ENCODE measurements at regions not wholly inside any gene's neighbourhood (a gene's known extent, or its start where the extent isn't known, plus 50 kb on each side); places are given as distances from the start of the nearest gene placed in this dataset.
"Not testable (repeated sequence)": the region's sequence is repeated elsewhere in the genome, so short reads cannot be mapped to it uniquely, and the experiment has no call there.

DNA sequence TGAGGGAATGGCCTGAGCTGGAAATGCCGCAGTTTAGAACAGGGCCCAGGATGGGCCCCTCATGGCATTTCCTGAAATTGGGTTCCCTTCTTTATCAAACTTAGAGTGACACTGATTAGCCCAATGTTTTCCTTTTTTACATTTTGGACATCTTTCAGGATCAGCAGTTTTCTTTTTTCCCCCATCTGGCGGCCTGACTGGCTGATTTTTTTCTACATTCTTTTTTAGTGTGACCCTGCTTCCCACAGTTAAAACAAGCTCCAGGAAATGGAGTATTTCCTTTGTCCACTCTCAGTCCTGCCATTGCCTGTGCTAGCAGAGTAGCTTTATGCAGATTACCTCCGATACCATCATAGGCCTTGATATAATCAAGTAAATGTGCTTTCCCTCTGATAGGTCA is 185.8 kb upstream of the IGF1 start:
- ATAC-seq (ENCODE audit: low FRiP score); H3K9me3 ChIP-seq (ENCODE audit: control insufficient read depth, low read length); intact Hi-C loops (cut with DNase I); H3K4me1 ChIP-seq (ENCODE audit: control insufficient read depth in 1 of 2, insufficient read depth in 2 of 2, low read length in 2 of 2); DNase-seq; H3K27ac ChIP-seq (ENCODE audit: low read depth in 1 of 2, low read length in 2 of 2); H3K27me3 ChIP-seq (ENCODE audit: control insufficient read depth in 1 of 2, insufficient read depth in 2 of 2, low read length in 1 of 2); H3K36me3 ChIP-seq (ENCODE audit: control insufficient read depth in 1 of 2, insufficient read depth in 2 of 2, low read length in 1 of 2); H3K4me3 ChIP-seq (ENCODE audit: low read length in 2 of 2): not testable (repeated sequence)
- 5 to 10% methylated on average over 3 of the region's 3 CpGs for WGBS, 2 donors

DNA sequence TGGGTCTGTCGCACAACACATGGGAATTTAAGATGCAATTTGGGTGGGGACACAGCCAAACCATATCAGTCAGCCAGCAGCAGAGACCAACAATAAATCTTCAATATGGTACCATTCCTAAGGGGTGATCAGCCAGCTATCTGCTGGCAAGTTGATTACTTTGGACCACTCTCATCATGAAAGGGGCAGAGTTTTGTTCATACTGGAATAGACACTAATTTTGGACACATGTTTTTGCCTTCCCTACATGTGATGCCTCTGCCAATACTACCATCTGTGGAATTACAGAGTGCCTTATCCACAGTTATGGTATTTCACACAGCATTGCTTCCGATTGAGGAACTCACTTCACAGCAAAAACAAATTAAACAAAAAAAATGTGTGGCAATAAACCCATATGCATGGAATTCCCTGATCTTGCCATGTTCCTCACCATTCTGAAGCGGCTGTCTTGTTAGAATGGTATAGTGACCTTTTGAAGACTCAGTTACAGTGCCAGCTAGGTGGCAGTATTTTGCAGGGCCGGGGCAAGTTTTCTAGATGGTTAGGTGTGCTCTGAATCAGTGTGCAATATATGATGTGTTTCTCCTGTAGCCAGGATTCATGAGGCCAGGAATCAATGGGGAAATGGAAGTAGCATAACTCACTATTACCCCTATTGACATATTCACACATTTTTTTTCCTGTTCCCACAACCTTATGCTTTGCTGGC is 179.0 kb upstream of the IGF1 start:
- H3K27ac ChIP-seq (ENCODE audit: low read depth in 1 of 2, low read length in 2 of 2): no peak overlapping the region
- no peak overlapping the region for H3K4me3 ChIP-seq (ENCODE audit: low read length in 2 of 2)
- 72 to 74% methylated on average over 4 of the region's 4 CpGs for WGBS, 2 donors
- intact Hi-C loops (cut with DNase I): no loop called here
- no peaks in the 10 kb centered on the region for H3K36me3 ChIP-seq (ENCODE audit: control insufficient read depth in 1 of 2, insufficient read depth in 2 of 2, low read length in 1 of 2)
- ATAC-seq (ENCODE audit: low FRiP score) (no peak), DNase-seq (no peak)
- H3K9me3 ChIP-seq (ENCODE audit: control insufficient read depth, low read length): peaks cover 3% of the 10 kb centered on the region
- no peaks in the 10 kb centered on the region for H3K27me3 ChIP-seq (ENCODE audit: control insufficient read depth in 1 of 2, insufficient read depth in 2 of 2, low read length in 1 of 2)
- no peaks in the 10 kb centered on the region for H3K4me1 ChIP-seq (ENCODE audit: control insufficient read depth in 1 of 2, insufficient read depth in 2 of 2, low read length in 2 of 2)

DNA sequence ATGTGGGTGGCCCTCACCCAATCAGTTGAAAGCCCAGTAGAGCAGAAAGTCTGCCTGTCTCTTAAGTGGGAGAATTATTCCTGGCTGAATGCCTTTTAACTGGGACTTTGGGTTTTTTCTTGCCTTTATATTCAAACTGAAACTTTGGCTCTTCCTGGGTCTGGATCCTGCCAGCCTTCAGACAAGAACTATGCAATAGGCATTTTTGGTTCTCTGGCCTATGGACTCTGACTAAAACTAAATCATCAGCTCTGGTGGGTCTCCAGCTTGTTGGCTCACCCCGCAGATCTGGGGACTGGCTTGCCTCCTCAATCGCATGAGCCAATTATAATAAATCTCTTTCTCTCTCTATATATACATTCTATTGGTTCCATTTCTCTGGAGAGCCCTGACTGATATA is 173.0 kb upstream of the IGF1 start:
- H3K4me1 ChIP-seq (ENCODE audit: control insufficient read depth in 1 of 2, insufficient read depth in 2 of 2, low read length in 2 of 2): no peaks in the 10 kb centered on the region
- no peaks in the 10 kb centered on the region for H3K36me3 ChIP-seq (ENCODE audit: control insufficient read depth in 1 of 2, insufficient read depth in 2 of 2, low read length in 1 of 2)
- DNase-seq (no peak), ATAC-seq (ENCODE audit: low FRiP score) (no peak)
- H3K4me3 ChIP-seq (ENCODE audit: low read length in 2 of 2): no peak overlapping the region
- intact Hi-C loops (cut with DNase I): no loop called here
- H3K27me3 ChIP-seq (ENCODE audit: control insufficient read depth in 1 of 2, insufficient read depth in 2 of 2, low read length in 1 of 2): no peaks in the 10 kb centered on the region
- no peak overlapping the region for H3K27ac ChIP-seq (ENCODE audit: low read depth in 1 of 2, low read length in 2 of 2)
- no peaks in the 10 kb centered on the region for H3K9me3 ChIP-seq (ENCODE audit: control insufficient read depth, low read length)
- WGBS, 2 donors: 30 to 39% methylated on average over 2 of the region's 2 CpGs

DNA sequence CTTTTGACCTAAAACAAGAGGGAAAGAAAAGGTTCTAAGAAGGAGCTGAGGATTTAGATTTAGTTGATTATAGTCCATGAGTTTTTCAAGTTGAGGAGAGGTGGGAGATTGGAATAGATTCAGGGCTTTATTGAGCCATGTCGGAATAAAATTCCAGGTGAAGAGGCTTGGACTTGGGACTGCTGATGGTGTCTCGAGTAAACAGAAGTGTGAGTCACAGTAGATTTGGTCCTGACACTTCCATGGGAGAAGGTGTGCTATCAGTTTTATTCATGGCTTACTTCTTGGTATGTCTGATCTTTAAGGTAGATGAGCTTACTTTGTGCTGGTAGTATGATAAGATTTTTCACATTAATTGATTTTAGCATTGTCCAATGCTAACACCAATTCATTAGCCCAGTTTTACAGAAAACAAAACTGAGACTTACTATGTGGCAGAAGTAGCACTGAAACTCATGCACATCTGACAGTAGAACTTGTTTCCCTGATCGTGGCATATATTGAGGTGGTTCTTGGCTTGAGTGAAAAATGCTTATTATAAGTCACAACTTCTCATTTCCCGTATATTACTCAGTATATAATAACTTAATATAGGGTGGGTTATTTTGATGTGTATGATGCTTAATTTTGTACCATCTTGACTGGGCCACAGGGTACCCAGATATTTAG is 172.4 kb upstream of the IGF1 start:
- DNase-seq: no peak
- H3K4me3 ChIP-seq (ENCODE audit: low read length in 2 of 2): no peak overlapping the region
- no peak for ATAC-seq (ENCODE audit: low FRiP score)
- H3K27me3 ChIP-seq (ENCODE audit: control insufficient read depth in 1 of 2, insufficient read depth in 2 of 2, low read length in 1 of 2): no peaks in the 10 kb centered on the region
- H3K36me3 ChIP-seq (ENCODE audit: control insufficient read depth in 1 of 2, insufficient read depth in 2 of 2, low read length in 1 of 2): no peaks in the 10 kb centered on the region
- H3K9me3 ChIP-seq (ENCODE audit: control insufficient read depth, low read length): no peaks in the 10 kb centered on the region
- WGBS, 2 donors: 77 to 82% methylated on average over 4 of the region's 4 CpGs
- H3K4me1 ChIP-seq (ENCODE audit: control insufficient read depth in 1 of 2, insufficient read depth in 2 of 2, low read length in 2 of 2): no peaks in the 10 kb centered on the region
- no peak overlapping the region for H3K27ac ChIP-seq (ENCODE audit: low read depth in 1 of 2, low read length in 2 of 2)
- intact Hi-C loops (cut with DNase I): no loop called here

DNA sequence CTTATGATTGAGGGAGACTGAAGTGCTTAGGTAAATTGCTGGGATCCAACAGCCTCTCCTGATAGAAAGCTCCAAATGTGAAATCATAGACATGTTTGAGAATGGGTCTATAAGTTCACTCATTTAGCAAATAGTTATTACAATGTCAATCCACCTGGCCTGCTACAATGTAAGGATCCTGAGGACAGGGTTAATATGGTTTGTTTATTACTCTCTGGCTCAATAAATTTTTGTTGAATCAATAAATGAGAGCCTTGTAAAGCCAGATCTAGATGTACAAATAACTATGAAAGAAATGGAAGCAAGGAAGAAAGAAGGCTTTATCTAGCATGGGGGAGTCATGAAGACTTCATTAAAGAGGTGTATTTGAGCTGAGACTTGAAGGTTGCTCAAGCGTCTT is 165.6 kb upstream of the IGF1 start:
- Histone ChIP-seq H3K9me3 (ENCODE audit: control insufficient read depth, low read length) (no peaks in the 10 kb centered on the region), H3K4me1 (ENCODE audit: control insufficient read depth in 1 of 2, insufficient read depth in 2 of 2, low read length in 2 of 2) (no peaks in the 10 kb centered on the region), H3K27ac (ENCODE audit: low read depth in 1 of 2, low read length in 2 of 2) (no peak overlapping the region), H3K4me3 (ENCODE audit: low read length in 2 of 2) (no peak overlapping the region), H3K27me3 (ENCODE audit: control insufficient read depth in 1 of 2, insufficient read depth in 2 of 2, low read length in 1 of 2) (no peaks in the 10 kb centered on the region), H3K36me3 (ENCODE audit: control insufficient read depth in 1 of 2, insufficient read depth in 2 of 2, low read length in 1 of 2) (no peaks in the 10 kb centered on the region)
- no peak for DNase-seq
- intact Hi-C loops (cut with DNase I): no loop called here
- no peak for ATAC-seq (ENCODE audit: low FRiP score)
- WGBS, 2 donors: 87 to 88% methylated on average over 1 of the region's 1 CpG

DNA sequence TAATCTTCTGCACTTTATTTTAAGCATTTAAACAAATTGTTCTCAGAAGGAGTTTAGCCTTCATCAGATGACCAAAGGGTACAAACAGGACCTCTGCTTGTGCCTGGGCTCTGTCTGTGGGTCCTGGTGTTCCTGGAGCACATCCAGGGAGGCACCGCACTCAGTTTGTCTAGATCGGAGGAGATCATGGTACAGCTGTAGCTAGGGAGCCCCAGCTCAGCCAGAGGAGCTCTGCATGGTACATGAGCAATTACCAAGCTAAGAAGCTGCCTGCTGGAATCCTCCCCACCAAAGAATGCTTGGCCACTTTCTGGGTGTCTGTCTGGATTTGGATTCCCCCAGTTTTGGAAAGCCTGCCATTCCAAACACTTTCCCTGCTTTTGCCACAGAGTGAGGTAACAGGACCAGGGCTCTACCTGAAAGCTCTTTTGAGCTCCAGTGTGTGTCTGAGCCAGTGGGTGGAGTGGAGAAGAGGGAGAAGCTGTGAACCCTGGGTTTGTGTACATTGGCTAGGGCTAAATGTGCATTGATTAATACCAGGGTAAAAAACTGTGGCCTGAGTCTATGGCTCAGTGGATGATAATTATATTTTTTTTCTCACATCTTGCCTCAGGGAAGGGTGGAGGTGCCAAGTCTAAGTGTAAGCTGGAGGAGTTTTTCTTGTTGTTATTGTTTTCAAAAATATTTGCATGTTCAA is 163.7 kb upstream of the IGF1 start:
- DNase-seq (no peak), ATAC-seq (ENCODE audit: low FRiP score) (no peak)
- no peak overlapping the region for H3K27ac ChIP-seq (ENCODE audit: low read depth in 1 of 2, low read length in 2 of 2)
- no peaks in the 10 kb centered on the region for H3K36me3 ChIP-seq (ENCODE audit: control insufficient read depth in 1 of 2, insufficient read depth in 2 of 2, low read length in 1 of 2)
- no peak overlapping the region for H3K4me3 ChIP-seq (ENCODE audit: low read length in 2 of 2)
- H3K27me3 ChIP-seq (ENCODE audit: control insufficient read depth in 1 of 2, insufficient read depth in 2 of 2, low read length in 1 of 2): no peaks in the 10 kb centered on the region
- H3K9me3 ChIP-seq (ENCODE audit: control insufficient read depth, low read length): no peaks in the 10 kb centered on the region
- intact Hi-C loops (cut with DNase I): no loop called here
- H3K4me1 ChIP-seq (ENCODE audit: control insufficient read depth in 1 of 2, insufficient read depth in 2 of 2, low read length in 2 of 2): no peaks in the 10 kb centered on the region
- WGBS, 2 donors: 84 to 86% methylated on average over 2 of the region's 2 CpGs

DNA sequence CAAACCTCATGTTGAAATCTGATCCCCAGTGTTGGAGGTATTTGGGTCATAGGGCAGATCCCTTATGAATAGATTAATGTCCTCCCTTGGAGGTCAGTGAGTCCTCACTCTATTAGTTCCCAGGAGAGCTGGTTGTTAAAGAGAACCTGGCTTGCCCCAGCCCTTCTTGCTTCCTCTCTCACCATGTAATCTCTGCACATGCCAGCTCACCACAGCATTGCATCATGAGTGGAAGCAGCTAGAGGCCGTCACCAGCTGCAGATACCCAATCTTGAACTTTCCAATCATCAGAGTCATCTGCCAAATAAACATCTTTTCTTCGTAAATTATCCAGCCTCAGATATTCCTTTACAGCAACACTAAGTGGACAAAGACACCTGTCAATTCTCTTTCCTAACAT is 161.8 kb upstream of the IGF1 start:
- WGBS, 2 donors: 65 to 72% methylated on average over 2 of the region's 2 CpGs
- Histone ChIP-seq H3K4me3 (ENCODE audit: low read length in 2 of 2) (no peak overlapping the region), H3K36me3 (ENCODE audit: control insufficient read depth in 1 of 2, insufficient read depth in 2 of 2, low read length in 1 of 2) (no peaks in the 10 kb centered on the region), H3K27ac (ENCODE audit: low read depth in 1 of 2, low read length in 2 of 2) (no peak overlapping the region), H3K9me3 (ENCODE audit: control insufficient read depth, low read length) (no peaks in the 10 kb centered on the region), H3K4me1 (ENCODE audit: control insufficient read depth in 1 of 2, insufficient read depth in 2 of 2, low read length in 2 of 2) (no peaks in the 10 kb centered on the region), H3K27me3 (ENCODE audit: control insufficient read depth in 1 of 2, insufficient read depth in 2 of 2, low read length in 1 of 2) (no peaks in the 10 kb centered on the region)
- intact Hi-C loops (cut with DNase I): no loop called here
- DNase-seq (no peak), ATAC-seq (ENCODE audit: low FRiP score) (no peak)

DNA sequence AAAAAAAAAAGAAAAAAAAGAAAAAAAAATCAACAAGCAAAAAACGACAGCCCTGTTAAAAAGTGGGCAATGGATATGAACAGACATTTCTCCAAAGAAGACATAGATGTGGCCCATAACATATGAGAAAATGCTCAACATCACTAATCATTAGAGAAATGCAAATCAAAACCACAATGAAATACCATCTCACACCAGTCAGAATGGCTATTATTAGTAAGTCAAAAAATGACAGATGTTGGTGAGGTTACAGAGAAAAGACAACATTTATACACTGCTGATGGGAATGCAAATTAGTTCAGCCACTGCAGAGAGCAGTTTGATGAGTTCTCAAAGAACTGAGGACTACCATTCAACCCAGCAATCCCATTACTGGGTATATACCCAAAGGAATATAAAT is 160.3 kb upstream of the IGF1 start:
- H3K27me3 ChIP-seq (ENCODE audit: control insufficient read depth in 1 of 2, insufficient read depth in 2 of 2, low read length in 1 of 2); DNase-seq; H3K27ac ChIP-seq (ENCODE audit: low read depth in 1 of 2, low read length in 2 of 2); H3K4me1 ChIP-seq (ENCODE audit: control insufficient read depth in 1 of 2, insufficient read depth in 2 of 2, low read length in 2 of 2); ATAC-seq (ENCODE audit: low FRiP score); intact Hi-C loops (cut with DNase I); H3K9me3 ChIP-seq (ENCODE audit: control insufficient read depth, low read length); H3K4me3 ChIP-seq (ENCODE audit: low read length in 2 of 2); H3K36me3 ChIP-seq (ENCODE audit: control insufficient read depth in 1 of 2, insufficient read depth in 2 of 2, low read length in 1 of 2): not testable (repeated sequence)
- 80 to 87% methylated on average over 1 of the region's 1 CpG for WGBS, 2 donors

DNA sequence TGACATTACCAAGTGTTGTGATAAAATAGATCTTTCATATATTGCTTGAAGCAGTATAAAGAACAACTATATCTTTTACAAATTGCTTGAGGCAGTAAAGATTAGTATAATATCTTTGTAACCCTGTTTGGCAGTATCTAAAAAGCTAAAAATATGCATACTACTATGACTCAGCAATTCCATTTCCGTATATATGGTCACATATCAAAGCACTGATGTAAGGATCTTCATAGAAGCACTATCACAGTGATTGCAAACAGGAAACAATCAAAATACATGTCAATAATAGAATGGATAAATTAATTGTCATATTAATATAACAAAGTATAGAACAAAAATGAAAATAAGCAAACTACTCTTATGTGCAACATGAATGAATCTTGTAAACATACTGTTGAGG is 158.4 kb upstream of the IGF1 start:
- Histone ChIP-seq H3K4me1 (ENCODE audit: control insufficient read depth in 1 of 2, insufficient read depth in 2 of 2, low read length in 2 of 2) (no peaks in the 10 kb centered on the region), H3K36me3 (ENCODE audit: control insufficient read depth in 1 of 2, insufficient read depth in 2 of 2, low read length in 1 of 2) (no peaks in the 10 kb centered on the region), H3K4me3 (ENCODE audit: low read length in 2 of 2) (no peak overlapping the region), H3K9me3 (ENCODE audit: control insufficient read depth, low read length) (no peaks in the 10 kb centered on the region), H3K27me3 (ENCODE audit: control insufficient read depth in 1 of 2, insufficient read depth in 2 of 2, low read length in 1 of 2) (no peaks in the 10 kb centered on the region), H3K27ac (ENCODE audit: low read depth in 1 of 2, low read length in 2 of 2) (no peak overlapping the region)
- intact Hi-C loops (cut with DNase I): no loop called here
- no peak for ATAC-seq (ENCODE audit: low FRiP score)
- DNase-seq: no peak
- WGBS, 2 donors: 6 to 15% methylated on average over 1 of the region's 1 CpG
